GM23248 (cell line): ENCODE measurements at regions not wholly inside any gene's neighbourhood (a gene's known extent, or its start where the extent isn't known, plus 50 kb on each side); places are given as distances from the start of the nearest gene placed in this dataset.

Source experiments
- DNase-seq: peaks from one replicate; pipeline ENCODE4 v3.0.0-alpha.2; 2015
- H2AFZ ChIP-seq: fragments of 200-600 bp; sonication (generic); 2 replicates; pipeline ENCODE4 v1.6.1; 2016; ENCODE audit warnings: antibody characterized with exemption
- H3F3A ChIP-seq: fragments of 200-600 bp; sonication (generic); 2 replicates; pipeline ENCODE4 v1.6.1; 2016; ENCODE audit warnings: mild to moderate bottlenecking, antibody characterized with exemption, mixed run types; ENCODE audit not compliant: insufficient read depth
- H3K27ac ChIP-seq: fragments of 200-600 bp; sonication (generic); 2 replicates; pipeline ENCODE4 v1.5.1; 2016; ENCODE audit warnings: mild to moderate bottlenecking
- H3K27me3 ChIP-seq: fragments of 200-600 bp; sonication (generic); replicated peaks from 2 replicates; pipeline ENCODE4 v1.6.1; 2016; ENCODE audit warnings: mild to moderate bottlenecking; ENCODE audit not compliant: insufficient read depth
- H3K36me3 ChIP-seq: fragments of 200-600 bp; sonication (generic); 2 replicates; pipeline ENCODE4 v1.6.1; 2016; ENCODE audit warnings: low read depth, mild to moderate bottlenecking
- H3K4me1 ChIP-seq: fragments of 200-600 bp; sonication (generic); 2 replicates; pipeline ENCODE4 v1.6.1; 2016; ENCODE audit warnings: mild to moderate bottlenecking; ENCODE audit not compliant: insufficient read depth
- H3K4me2 ChIP-seq: fragments of 200-600 bp; sonication (generic); one replicate; pipeline ENCODE4 v1.6.1; 2016; ENCODE audit warnings: mild to moderate bottlenecking; ENCODE audit not compliant: unreplicated experiment
- H3K4me3 ChIP-seq: fragments of 200-600 bp; sonication (generic); 2 replicates; pipeline ENCODE4 v1.5.1; 2016; ENCODE audit warnings: mild to moderate bottlenecking
- H3K79me2 ChIP-seq: fragments of 200-600 bp; sonication (generic); 2 replicates; pipeline ENCODE4 v1.6.1; 2016; ENCODE audit warnings: mild to moderate bottlenecking; ENCODE audit not compliant: insufficient read depth
- H3K9ac ChIP-seq: fragments of 200-600 bp; sonication (generic); 2 replicates; pipeline ENCODE4 v1.6.1; 2016; ENCODE audit warnings: mild to moderate bottlenecking
- H3K9me2 ChIP-seq: fragments of 200-600 bp; sonication (generic); 2 replicates; pipeline ENCODE4 v1.6.1; 2016; ENCODE audit warnings: mixed run types, mild to moderate bottlenecking, moderate library complexity; ENCODE audit not compliant: insufficient read depth
- H3K9me3 ChIP-seq: fragments of 200-600 bp; sonication (generic); one replicate; pipeline ENCODE4 v1.6.1; 2017; ENCODE audit warnings: low read depth
- H4K20me1 ChIP-seq: fragments of 200-600 bp; sonication (generic); 2 replicates; pipeline ENCODE4 v1.6.0; 2016; ENCODE audit not compliant: insufficient read depth
- EZH2 ChIP-seq: fragments of 200-600 bp; sonication (generic); IDR thresholded peaks from 2 replicates; pipeline ENCODE4 v1.6.1; 2018; ENCODE audit warnings: antibody characterized with exemption, mild to moderate bottlenecking; ENCODE audit not compliant: insufficient read depth, poor library complexity, severe bottlenecking
- EZH2phosphoT487 ChIP-seq: fragments of 200-600 bp; sonication (generic); IDR thresholded peaks from 2 replicates; pipeline ENCODE4 v1.6.1; 2018; ENCODE audit warnings: antibody characterized with exemption, moderate library complexity, mild to moderate bottlenecking, low read depth; ENCODE audit not compliant: insufficient read depth
- WGBS, 2 experiments: methylation state at CpG; one replicate each; pipeline ENCODE4 v1.1.6; 2015 to 2017; ENCODE audit warnings: low lambda C conversion rate in 2 of 2, low coverage in 1 of 2; ENCODE audit errors: missing lambda C conversion rate in 2 of 2; 5-methylcytosine and 5-hydroxymethylcytosine counted together
- in situ Hi-C: fragments of 300-500 bp; cut with MboI; formaldehyde crosslinking; loops from 2 replicates; pipeline ENCODE4 v1.15.0; 2020

DNA sequence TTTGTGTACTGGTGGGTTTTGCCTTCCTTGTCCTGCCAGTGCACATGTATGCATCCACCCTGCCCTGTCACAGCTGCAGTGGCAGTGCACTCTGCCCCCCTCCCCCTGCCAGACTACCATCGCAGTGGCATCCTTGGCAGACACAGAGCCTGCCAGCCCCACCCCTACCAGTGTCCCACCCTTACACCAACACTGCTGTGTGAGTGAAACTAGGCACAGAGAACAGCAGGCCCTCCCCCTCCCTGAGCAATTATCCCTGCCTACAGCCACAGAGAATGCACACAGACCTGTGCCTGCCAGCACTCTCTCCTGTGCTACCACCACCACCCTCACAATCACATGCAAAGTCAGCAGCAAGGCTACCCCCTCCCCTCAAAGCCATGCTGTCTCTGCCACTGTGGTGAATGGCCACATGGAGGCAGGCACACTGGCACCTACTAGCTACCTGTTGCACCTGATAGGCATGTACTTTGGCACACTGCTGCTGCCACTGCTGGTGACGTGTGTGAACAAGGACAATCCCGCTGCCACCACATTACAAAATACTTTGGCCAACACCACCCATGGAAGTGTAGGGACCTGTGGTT is 239.8 kb downstream of the CALCRL start:
- H4K20me1 ChIP-seq = no peaks in the 10 kb centered on the region
- 38 to 52% methylated on average over 3 of the region's 3 CpGs for WGBS, 2 experiments
- no peaks in the 10 kb centered on the region for H3K9me3 ChIP-seq
- no peaks in the 10 kb centered on the region for H3K9me2 ChIP-seq
- no peak overlapping the region for H3K27ac ChIP-seq
- H3K4me2 ChIP-seq = no peak overlapping the region
- H3K36me3 ChIP-seq = no peaks in the 10 kb centered on the region
- TF ChIP-seq EZH2 (no peak), EZH2phosphoT487 (no peak)
- H2AFZ ChIP-seq = no peak overlapping the region
- no peaks in the 10 kb centered on the region for H3F3A ChIP-seq
- no peaks in the 10 kb centered on the region for H3K27me3 ChIP-seq
- DNase-seq = no peak
- H3K9ac ChIP-seq = no peak overlapping the region
- no peaks in the 10 kb centered on the region for H3K4me1 ChIP-seq
- H3K79me2 ChIP-seq = no peaks in the 10 kb centered on the region
- H3K4me3 ChIP-seq = no peak overlapping the region
- in situ Hi-C loops = no loop called here

DNA sequence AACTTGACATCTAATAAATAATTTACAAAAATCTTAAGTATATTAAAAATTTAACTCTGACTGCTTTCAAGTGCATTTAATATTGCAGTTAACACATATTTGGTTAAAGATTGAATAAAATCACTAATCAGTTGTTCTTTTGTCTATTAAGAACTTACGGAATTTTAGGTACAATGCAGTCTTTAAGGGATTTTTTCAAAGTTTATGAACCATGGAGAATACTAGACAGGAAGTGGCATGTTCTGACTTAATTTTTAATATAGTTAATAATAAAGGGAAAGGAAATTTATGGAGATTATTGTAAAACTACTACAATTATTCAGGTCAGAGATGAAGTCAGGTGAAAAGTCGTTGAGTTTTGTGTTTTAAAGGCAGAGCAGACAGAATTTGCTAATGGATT is 240.9 kb downstream of the CALCRL start:
- no peaks in the 10 kb centered on the region for H3K27me3 ChIP-seq
- in situ Hi-C loops = no loop called here

DNA sequence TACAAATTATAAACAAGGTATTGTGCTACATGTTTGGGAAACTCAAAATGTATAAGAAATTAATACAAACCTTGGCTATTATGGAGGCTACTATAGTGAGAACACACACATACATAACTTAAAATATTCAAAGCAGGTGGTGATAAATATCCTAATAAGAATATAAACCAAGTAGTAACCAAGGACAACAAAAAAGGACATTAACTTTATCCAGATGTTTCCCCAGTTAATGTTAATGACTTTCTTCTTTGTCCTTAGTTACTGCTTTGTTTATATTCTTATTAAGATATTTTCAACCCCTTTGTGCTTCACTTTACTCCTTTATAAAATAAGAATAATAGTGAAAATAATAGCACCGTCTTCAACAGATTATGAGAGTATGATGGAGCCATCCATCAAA is 241.6 kb downstream of the CALCRL start:
- Histone ChIP-seq H3K27ac (no peak overlapping the region), H3K9ac (no peak overlapping the region)

More for the DNA sequence above, 240.9 kb downstream of the CALCRL start:
- no peak overlapping the region for H3K9ac ChIP-seq
- no peaks in the 10 kb centered on the region for H4K20me1 ChIP-seq
- DNase-seq = no peak
- H3K27ac ChIP-seq = no peak overlapping the region
- no peaks in the 10 kb centered on the region for H3K9me3 ChIP-seq
- H2AFZ ChIP-seq = no peak overlapping the region
- no peaks in the 10 kb centered on the region for H3F3A ChIP-seq
- TF ChIP-seq EZH2 = no peak
- no peak for TF ChIP-seq EZH2phosphoT487
- H3K4me2 ChIP-seq = no peak overlapping the region
- no peaks in the 10 kb centered on the region for H3K79me2 ChIP-seq
- H3K4me3 ChIP-seq = no peak overlapping the region
- no peaks in the 10 kb centered on the region for H3K9me2 ChIP-seq
- WGBS, 2 experiments = 11 to 15% methylated on average over 2 of the region's 2 CpGs
- no peaks in the 10 kb centered on the region for H3K4me1 ChIP-seq
- H3K36me3 ChIP-seq = no peaks in the 10 kb centered on the region

DNA sequence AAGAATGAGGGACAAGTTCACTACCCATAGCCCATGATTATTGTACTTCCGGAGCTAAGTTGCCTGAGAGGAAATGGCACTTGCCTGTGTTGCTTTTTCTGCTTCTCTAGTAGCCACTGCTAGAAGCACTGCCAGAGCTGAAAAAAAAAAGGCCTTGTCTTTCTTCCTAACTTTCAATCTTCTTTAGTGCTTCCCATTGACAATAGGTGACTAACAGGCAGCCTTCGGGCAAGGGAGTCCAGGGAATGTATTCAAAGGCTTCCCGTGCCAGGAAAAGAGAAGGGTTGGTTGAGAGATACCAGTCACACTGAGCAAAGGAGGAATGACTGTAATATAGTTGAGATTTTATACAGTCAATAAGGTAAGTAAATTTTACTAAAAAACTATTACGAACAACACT is 242.0 kb downstream of the CALCRL start:
- 25 to 28% methylated on average over 4 of the region's 4 CpGs for WGBS, 2 experiments
- H3K4me1 ChIP-seq = no peaks in the 10 kb centered on the region
- H4K20me1 ChIP-seq = no peaks in the 10 kb centered on the region
- no peaks in the 10 kb centered on the region for H3K79me2 ChIP-seq
- no peaks in the 10 kb centered on the region for H3F3A ChIP-seq
- DNase-seq = no peak
- no peak for TF ChIP-seq EZH2phosphoT487
- no peak for TF ChIP-seq EZH2
- H3K4me2 ChIP-seq = no peak overlapping the region
- no peaks in the 10 kb centered on the region for H3K9me3 ChIP-seq
- H3K9ac ChIP-seq = no peak overlapping the region
- no peaks in the 10 kb centered on the region for H3K36me3 ChIP-seq
- in situ Hi-C loops = no loop called here
- H3K27me3 ChIP-seq = no peaks in the 10 kb centered on the region
- no peak overlapping the region for H2AFZ ChIP-seq
- no peak overlapping the region for H3K27ac ChIP-seq
- H3K4me3 ChIP-seq = no peak overlapping the region
- no peaks in the 10 kb centered on the region for H3K9me2 ChIP-seq

More for the DNA sequence above, 241.6 kb downstream of the CALCRL start:
- H3F3A ChIP-seq = no peaks in the 10 kb centered on the region
- no peaks in the 10 kb centered on the region for H3K79me2 ChIP-seq
- TF ChIP-seq EZH2phosphoT487 (no peak), EZH2 (no peak)
- no peak for DNase-seq
- no peaks in the 10 kb centered on the region for H3K36me3 ChIP-seq
- no peaks in the 10 kb centered on the region for H3K27me3 ChIP-seq
- no peaks in the 10 kb centered on the region for H3K4me1 ChIP-seq
- H3K4me3 ChIP-seq = no peak overlapping the region
- no peak overlapping the region for H3K4me2 ChIP-seq
- in situ Hi-C loops = no loop called here
- H4K20me1 ChIP-seq = no peaks in the 10 kb centered on the region
- no peaks in the 10 kb centered on the region for H3K9me2 ChIP-seq
- WGBS, 2 experiments = 6% methylated on average over 1 of the region's 1 CpG
- H2AFZ ChIP-seq = no peak overlapping the region
- H3K9me3 ChIP-seq = no peaks in the 10 kb centered on the region

DNA sequence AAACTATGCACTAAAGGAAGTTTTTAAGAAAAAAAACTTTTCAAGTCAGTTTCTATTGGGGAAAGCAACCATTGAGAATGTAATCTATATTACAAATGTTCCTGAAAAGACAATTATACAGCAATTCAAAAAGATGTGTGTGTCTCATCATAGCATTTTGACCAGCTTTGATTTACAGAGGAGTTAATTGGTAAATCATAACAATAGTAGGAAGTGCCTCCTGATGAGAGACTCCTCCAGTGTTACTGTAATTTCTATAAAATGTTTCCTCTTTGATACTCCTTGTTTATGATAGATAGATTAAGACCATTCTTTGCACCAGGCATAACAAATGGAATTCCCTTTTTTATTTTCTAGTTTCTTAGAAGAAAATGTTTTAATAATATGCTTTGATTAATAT is 249.9 kb downstream of the CALCRL start:
- H3K4me1 ChIP-seq = no peaks in the 10 kb centered on the region
- H4K20me1 ChIP-seq = no peaks in the 10 kb centered on the region
- DNase-seq = no peak
- no peak for TF ChIP-seq EZH2phosphoT487
- no peak for TF ChIP-seq EZH2
- H3K9me2 ChIP-seq = no peaks in the 10 kb centered on the region
- no peak overlapping the region for H3K4me3 ChIP-seq
- no peaks in the 10 kb centered on the region for H3K36me3 ChIP-seq
- in situ Hi-C loops = no loop called here
- H3K79me2 ChIP-seq = no peaks in the 10 kb centered on the region
- no peak overlapping the region for H2AFZ ChIP-seq
- H3F3A ChIP-seq = no peaks in the 10 kb centered on the region
- H3K27ac ChIP-seq = no peak overlapping the region
- H3K9me3 ChIP-seq = no peaks in the 10 kb centered on the region
- H3K9ac ChIP-seq = no peak overlapping the region
- no peaks in the 10 kb centered on the region for H3K27me3 ChIP-seq
- no peak overlapping the region for H3K4me2 ChIP-seq
